Ishikawa (cell line): ENCODE measurements at regions not wholly inside any gene's neighbourhood (a gene's known extent, or its start where the extent isn't known, plus 50 kb on each side); places are given as distances from the start of the nearest gene placed in this dataset.

Experiments used
- EP300 ChIP-seq: IDR thresholded peaks from 2 replicates; pipeline ENCODE4 v1.6.1; 2012; ENCODE audit warnings: borderline replicate concordance
- RAD21 ChIP-seq: IDR thresholded peaks from 2 replicates; pipeline ENCODE4 v1.6.1; 2012; ENCODE audit warnings: low read depth
- TAF1 ChIP-seq: IDR thresholded peaks from 2 replicates; pipeline ENCODE4 v1.6.1; 2012; ENCODE audit warnings: low read depth, mild to moderate bottlenecking
- TF ChIP-seq, protein P1 (sequence below): IDR thresholded peaks from 2 replicates; pipeline ENCODE4 v1.6.1; 2012

DNA sequence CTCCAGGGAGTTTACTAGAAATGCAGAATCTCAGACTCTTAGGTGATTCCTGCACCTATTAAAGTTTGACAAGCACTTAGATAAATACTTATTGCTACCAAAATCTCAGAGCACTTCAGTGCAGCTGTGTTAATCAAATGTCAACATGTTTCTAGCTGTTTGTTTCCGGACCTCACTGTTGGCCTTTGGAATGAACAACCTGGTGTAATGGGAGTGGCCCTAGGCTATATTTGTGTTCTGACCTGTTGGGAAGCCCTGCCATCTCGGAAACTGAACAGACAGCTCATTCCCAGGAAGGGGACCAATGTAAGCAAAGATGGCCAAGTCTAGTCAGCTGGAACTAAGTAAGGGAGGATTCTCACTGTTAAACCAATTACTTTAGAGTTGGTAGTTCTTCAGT, 145.0 kb upstream of the SLC28A3 start:
- no peak for TF ChIP-seq RAD21
- no peak for TF ChIP-seq EP300
- no peak for TF ChIP-seq TAF1
- TF ChIP-seq, protein P1, sequence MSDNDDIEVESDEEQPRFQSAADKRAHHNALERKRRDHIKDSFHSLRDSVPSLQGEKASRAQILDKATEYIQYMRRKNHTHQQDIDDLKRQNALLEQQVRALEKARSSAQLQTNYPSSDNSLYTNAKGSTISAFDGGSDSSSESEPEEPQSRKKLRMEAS: no peak
